BE2C (cell line): ENCODE measurements at regions not wholly inside any gene's neighbourhood (a gene's known extent, or its start where the extent isn't known, plus 50 kb on each side); places are given as distances from the start of the nearest gene placed in this dataset.

Experiments
- DNase-seq: peaks from one replicate; pipeline ENCODE4 v3.0.0-alpha.2; 2020
- H3K27me3 ChIP-seq: fragments of 250-450 bp; sonication (Bioruptor Pico); 2 replicates; pipeline ENCODE4 v1.5.1; 2020; ENCODE audit warnings: mild to moderate bottlenecking
- H3K36me3 ChIP-seq: fragments of 250-450 bp; sonication (Bioruptor Pico); 2 replicates; pipeline ENCODE4 v1.5.1; 2020; ENCODE audit warnings: mild to moderate bottlenecking
- H3K4me1 ChIP-seq: fragments of 250-450 bp; sonication (Bioruptor Pico); 2 replicates; pipeline ENCODE4 v1.5.1; 2020
- H3K4me3 ChIP-seq: 2 replicates; pipeline ENCODE4 v1.5.1; 2011; ENCODE audit warnings: low read depth, low read length
- H3K9me3 ChIP-seq: fragments of 250-450 bp; sonication (Bioruptor Pico); 2 replicates; pipeline ENCODE4 v1.5.1; 2020
- TF ChIP-seq, protein P1 (sequence below): IDR thresholded peaks from 2 replicates; pipeline ENCODE4 v1.5.1; 2012; ENCODE audit warnings: mild to moderate bottlenecking, low read depth, low read length

DNA sequence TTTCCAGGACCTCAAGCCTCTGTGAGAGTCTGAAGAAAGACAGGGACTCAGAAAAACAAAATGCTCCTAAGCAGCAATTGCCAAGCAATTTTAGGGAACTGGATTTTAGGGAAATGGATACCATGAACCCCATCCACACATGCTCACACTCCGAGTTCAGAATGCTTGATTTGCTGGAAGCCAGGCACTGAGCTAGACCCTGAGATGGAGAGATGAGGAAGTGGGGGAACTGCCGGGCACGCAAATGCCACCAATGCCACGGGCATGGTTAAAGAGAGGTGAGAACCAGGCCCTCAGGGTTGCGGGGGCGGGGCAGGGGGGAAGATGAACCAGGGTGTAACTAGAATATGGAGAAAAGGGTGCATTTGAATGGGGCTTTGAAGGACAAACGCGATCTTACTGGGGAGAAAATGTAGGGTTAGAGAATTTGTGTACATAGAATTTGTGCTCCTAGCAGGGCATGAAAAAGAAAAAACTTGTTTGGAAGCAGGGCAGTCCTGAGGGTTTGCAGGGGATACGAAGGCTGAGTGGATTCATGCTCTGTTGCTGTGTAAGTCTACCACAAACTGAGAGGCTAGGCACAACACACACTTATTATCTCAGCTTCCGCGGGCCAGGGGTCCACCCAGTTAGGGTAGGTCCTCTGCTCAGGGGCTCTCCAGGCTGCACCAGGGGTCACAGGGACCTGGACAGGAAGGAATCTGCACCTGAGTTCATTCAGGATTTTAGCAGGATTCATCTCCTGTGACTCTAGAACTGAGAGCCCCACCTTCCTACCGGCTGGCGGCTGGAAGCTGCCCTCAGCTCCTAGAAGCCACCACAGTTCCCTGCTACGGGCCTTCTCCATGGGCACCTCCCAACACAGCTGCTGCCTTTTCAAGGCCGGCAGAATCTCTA, 108.0 kb downstream of the SNX5 start:
- no peak overlapping the region for H3K4me3 ChIP-seq
- no peaks in the 10 kb centered on the region for H3K36me3 ChIP-seq
- H3K9me3 ChIP-seq: no peaks in the 10 kb centered on the region
- H3K4me1 ChIP-seq: 0 out of 2 replicates have a peak, but pooled peaks cover 2% of the 10 kb centered on the region
- no peaks in the 10 kb centered on the region; the same call in 1 of the 2 replicates for H3K27me3 ChIP-seq
- TF ChIP-seq, protein P1, sequence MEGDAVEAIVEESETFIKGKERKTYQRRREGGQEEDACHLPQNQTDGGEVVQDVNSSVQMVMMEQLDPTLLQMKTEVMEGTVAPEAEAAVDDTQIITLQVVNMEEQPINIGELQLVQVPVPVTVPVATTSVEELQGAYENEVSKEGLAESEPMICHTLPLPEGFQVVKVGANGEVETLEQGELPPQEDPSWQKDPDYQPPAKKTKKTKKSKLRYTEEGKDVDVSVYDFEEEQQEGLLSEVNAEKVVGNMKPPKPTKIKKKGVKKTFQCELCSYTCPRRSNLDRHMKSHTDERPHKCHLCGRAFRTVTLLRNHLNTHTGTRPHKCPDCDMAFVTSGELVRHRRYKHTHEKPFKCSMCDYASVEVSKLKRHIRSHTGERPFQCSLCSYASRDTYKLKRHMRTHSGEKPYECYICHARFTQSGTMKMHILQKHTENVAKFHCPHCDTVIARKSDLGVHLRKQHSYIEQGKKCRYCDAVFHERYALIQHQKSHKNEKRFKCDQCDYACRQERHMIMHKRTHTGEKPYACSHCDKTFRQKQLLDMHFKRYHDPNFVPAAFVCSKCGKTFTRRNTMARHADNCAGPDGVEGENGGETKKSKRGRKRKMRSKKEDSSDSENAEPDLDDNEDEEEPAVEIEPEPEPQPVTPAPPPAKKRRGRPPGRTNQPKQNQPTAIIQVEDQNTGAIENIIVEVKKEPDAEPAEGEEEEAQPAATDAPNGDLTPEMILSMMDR: no peak
- no peak for DNase-seq

DNA sequence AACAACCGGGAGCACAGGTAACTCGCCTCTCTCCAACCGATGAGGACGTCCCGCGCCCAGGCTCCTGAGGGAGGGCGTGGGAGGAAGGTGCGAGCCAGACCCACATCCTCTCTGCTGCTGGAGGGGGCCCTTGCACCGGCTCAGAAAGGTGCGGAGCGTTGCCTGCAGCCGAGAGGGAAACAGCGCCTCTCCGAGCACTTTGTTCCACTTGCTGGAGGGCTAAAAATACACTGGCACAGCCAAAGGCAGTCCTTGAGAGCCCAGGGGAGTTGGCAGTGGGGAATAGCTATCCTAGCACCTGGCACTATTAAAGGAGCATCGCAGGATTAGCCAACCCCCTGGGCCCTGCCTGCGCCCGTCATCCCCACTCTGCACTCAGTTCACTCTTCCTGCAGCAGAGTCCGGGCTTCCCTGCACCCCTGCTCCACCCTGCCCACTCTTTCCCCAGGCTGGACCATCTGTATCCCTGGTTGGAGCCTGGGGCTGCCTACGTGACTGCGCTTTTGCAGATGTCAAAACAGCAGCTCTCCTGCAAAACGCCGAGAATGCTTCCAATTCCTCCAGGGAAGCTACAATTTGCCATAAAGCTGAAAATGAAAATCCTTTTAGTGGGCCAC, 108.9 kb downstream of the SNX5 start:
- DNase-seq: no peak
- H3K27me3 ChIP-seq: no peaks in the 10 kb centered on the region; the same call in 1 of the 2 replicates
- 0 out of 2 replicates have a peak, but pooled peaks cover 2% of the 10 kb centered on the region for H3K4me1 ChIP-seq
- H3K36me3 ChIP-seq: no peaks in the 10 kb centered on the region
- TF ChIP-seq, protein P1: no peak
- H3K9me3 ChIP-seq: no peaks in the 10 kb centered on the region
- no peak overlapping the region for H3K4me3 ChIP-seq

DNA sequence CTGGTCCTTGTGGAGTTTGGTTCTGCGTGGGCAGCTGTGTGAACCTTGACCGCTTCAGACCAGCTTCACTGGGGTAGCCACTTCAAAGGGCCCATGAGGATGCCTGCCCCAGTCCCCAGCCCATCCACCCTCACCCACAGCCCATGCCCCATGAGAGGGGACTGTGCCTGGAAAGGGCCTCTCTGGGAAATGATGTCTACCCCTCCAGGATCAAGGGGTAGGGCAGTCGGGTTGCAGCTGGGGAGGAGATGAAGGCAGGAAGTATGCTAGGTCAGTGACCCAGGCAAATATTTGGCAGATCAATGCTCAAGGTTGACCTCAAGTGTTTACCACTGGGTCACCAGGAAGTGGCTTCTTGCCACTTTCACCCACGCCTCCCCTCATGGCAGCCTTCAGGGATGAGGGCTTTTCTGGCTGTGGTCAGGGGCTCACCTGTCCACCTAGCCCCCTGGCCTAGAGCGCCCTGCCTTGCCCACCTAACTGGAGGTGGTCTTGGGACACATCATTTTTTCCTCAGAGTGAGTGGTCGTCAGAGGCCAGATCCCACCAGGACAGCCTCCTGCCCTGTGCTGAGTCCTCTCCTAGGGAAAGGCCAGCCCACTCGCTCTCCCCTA, 109.5 kb downstream of the SNX5 start:
- 0 out of 2 replicates have a peak, but pooled peaks cover 2% of the 10 kb centered on the region for H3K4me1 ChIP-seq
- H3K27me3 ChIP-seq: no peaks in the 10 kb centered on the region; the same call in 1 of the 2 replicates
- no peaks in the 10 kb centered on the region for H3K36me3 ChIP-seq
- TF ChIP-seq, protein P1: no peak
- no peak overlapping the region for H3K4me3 ChIP-seq
- DNase-seq: no peak
- no peaks in the 10 kb centered on the region for H3K9me3 ChIP-seq

DNA sequence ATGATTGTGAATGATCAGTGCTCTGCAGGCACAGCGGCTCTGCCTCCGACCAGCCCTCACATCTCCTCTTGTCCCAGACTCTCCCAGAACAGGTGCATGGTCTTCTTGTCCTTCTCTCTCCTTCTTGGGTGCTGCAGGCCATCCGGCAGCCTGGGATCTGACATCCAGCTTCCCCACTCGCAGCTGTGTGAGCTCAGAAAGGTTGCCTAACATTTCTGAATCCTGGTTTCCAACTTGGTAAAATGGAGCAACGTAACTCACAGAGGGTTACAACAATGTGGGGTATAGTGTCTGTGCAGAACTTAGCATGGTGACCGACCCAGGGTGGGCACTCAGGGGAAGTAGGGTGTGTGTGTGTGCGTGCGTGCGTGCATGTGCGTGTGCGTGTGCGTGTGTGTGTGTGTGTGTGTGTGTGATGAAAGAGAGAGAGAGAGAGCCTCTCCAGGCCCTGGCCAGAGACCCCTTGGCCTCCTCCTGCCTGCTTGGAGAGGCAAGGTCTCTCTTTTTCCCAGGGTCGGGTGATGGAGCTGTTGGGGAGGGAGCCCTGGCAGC, 110.1 kb downstream of the SNX5 start:
- Histone ChIP-seq H3K27me3 (no peaks in the 10 kb centered on the region; the same call in 1 of the 2 replicates), H3K4me1 (no peaks in the 10 kb centered on the region), H3K4me3 (no peak overlapping the region), H3K9me3 (no peaks in the 10 kb centered on the region), H3K36me3 (no peaks in the 10 kb centered on the region)
- no peak for DNase-seq
- TF ChIP-seq, protein P1: no peak

DNA sequence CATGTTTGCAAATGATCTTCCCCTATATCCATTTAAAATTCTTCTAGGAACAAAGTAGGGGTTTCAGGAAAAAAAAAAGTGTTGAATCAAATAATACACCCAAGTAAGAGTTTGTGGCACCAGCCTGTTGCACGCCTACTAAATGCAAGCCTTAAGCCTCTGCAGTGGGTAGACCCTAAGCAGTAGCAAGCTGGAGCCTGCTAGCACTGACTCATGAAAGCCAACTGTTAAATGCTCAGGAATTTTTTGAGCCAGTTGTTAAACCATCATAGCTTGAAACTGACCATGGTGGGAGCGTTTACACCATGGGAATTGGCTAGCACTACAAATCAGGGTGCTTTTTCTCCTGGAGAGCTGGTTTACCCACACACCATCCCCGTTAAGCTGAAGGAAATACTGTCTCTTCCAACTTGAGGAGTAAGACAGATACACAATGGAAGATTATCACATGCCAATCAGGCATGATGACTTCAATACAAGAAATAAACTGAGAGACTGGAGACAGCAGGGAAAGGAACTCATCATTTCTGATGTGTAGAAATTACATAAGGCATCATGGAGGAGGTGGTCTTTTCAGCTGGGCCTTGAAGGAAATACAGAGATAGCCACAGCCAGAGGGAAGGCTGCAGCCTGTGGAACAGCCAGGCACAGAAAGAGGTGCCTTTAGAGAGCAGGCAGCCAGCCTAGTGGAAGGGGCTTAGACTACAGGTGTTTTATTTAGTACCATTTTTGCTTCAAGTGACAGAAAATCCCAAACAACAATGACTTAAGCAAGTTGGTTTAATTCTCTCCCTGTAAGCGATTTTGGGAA, 110.8 kb downstream of the SNX5 start:
- H3K36me3 ChIP-seq: no peaks in the 10 kb centered on the region
- H3K27me3 ChIP-seq: no peaks in the 10 kb centered on the region; the same call in 1 of the 2 replicates
- no peaks in the 10 kb centered on the region for H3K9me3 ChIP-seq
- TF ChIP-seq, protein P1: no peak
- H3K4me3 ChIP-seq: no peak overlapping the region
- no peaks in the 10 kb centered on the region for H3K4me1 ChIP-seq
- DNase-seq: no peak
